Astrocyte of the cerebellum (primary cell): ENCODE measurements at regions not wholly inside any gene's neighbourhood (a gene's known extent, or its start where the extent isn't known, plus 50 kb on each side); places are given as distances from the start of the nearest gene placed in this dataset.

Experiments used
- DNase-seq: peaks from one replicate; pipeline ENCODE4 v3.0.0-alpha.2; 2011; ENCODE audit warnings: low read depth
- H3K4me3 ChIP-seq: 2 replicates; pipeline ENCODE4 v1.5.1; 2011; ENCODE audit warnings: mild to moderate bottlenecking, low read depth, low read length, moderate library complexity
- CTCF ChIP-seq: IDR thresholded peaks from 2 replicates; pipeline ENCODE4 v1.5.1; 2012; ENCODE audit warnings: low read length, low read depth, moderate library complexity, mild to moderate bottlenecking; ENCODE audit errors: missing control alignments
- in situ Hi-C: cut with HindIII; loops from 2 replicates; pipeline ENCODE4 v1.10.0; 2017; ENCODE audit warnings: low sequenced_read_pairs

- DNase-seq, result no peak
- no peak overlapping the region for H3K4me3 ChIP-seq
- TF ChIP-seq CTCF, result no peak
- in situ Hi-C loops, result no loop called here
Observed at GRCh38 chr9:113721856-113722255, 154.3 kb upstream of the ZNF618 start.

GRCh38 chr9:113724202-113724601 lies 151.9 kb upstream of the ZNF618 start:
- H3K4me3 ChIP-seq, result no peak overlapping the region
- TF ChIP-seq CTCF, result no peak
- in situ Hi-C loops, result no loop called here
- no peak for DNase-seq

- TF ChIP-seq CTCF, result no peak
- in situ Hi-C loops, result no loop called here
- no peak overlapping the region for H3K4me3 ChIP-seq
Observed at GRCh38 chr9:113728989-113729388, 147.1 kb upstream of the ZNF618 start.

GRCh38 chr9:113734826-113735225 lies 141.3 kb upstream of the ZNF618 start:
- H3K4me3 ChIP-seq, result no peak overlapping the region
- no peak for TF ChIP-seq CTCF
- in situ Hi-C loops, result no loop called here
- no peak for DNase-seq

More at GRCh38 chr9:113728989-113729388, 147.1 kb upstream of the ZNF618 start:
- no peak for DNase-seq

- DNase-seq, result peak; percentile 56
- peak; percentile 79 for TF ChIP-seq CTCF
- in situ Hi-C loops, result no loop called here
- no peak overlapping the region for H3K4me3 ChIP-seq
Observed at GRCh38 chr9:113737517-113738271, 138.4 kb upstream of the ZNF618 start.

- TF ChIP-seq CTCF, result no peak
- no peak overlapping the region for H3K4me3 ChIP-seq
- in situ Hi-C loops, result no loop called here
- DNase-seq, result no peak
Observed at GRCh38 chr9:113738496-113738892, 137.6 kb upstream of the ZNF618 start.
